UCSD-AML1 (cell line): ENCODE measurements at regions not wholly inside any gene's neighbourhood (a gene's known extent, or its start where the extent isn't known, plus 50 kb on each side); places are given as distances from the start of the nearest gene placed in this dataset.
A peak's percentile ranks its signal among the peaks of the same experiment; 100 is the strongest.
"Not testable (repeated sequence)": the region's sequence is repeated elsewhere in the genome, so short reads cannot be mapped to it uniquely, and the experiment has no call there.

ENCODE experiments used
- DNase-seq: peaks from one replicate; lab custom pipeline; 2025; ENCODE audit not compliant: unreplicated experiment; lab: John Stamatoyannopoulos, UW

GRCh38 chr1:194369060-194369459 is 1182.6 kb upstream of the B3GALT2 start:
- DNase-seq, result no peak

GRCh38 chr1:194367121-194367520 is 1180.7 kb upstream of the B3GALT2 start:
- DNase-seq, result no peak

- DNase-seq, result no peak
These were observed 1180.3 kb upstream of the B3GALT2 start for GRCh38 chr1:194366705-194367104.

- no peak for DNase-seq
These were observed 1175.9 kb upstream of the B3GALT2 start for GRCh38 chr1:194362327-194362726.

- DNase-seq, result no peak
These were observed 1175.1 kb upstream of the B3GALT2 start for GRCh38 chr1:194361374-194362131.

- DNase-seq, result peak; percentile 0
These were observed 1171.8 kb upstream of the B3GALT2 start for GRCh38 chr1:194358208-194358581.

- DNase-seq, result not testable (repeated sequence)
These were observed 1171.3 kb upstream of the B3GALT2 start for GRCh38 chr1:194357573-194358207.

- DNase-seq, result peak; percentile 0
These were observed 1169.2 kb upstream of the B3GALT2 start for GRCh38 chr1:194355488-194356106.

- DNase-seq, result no peak
These were observed 1166.7 kb upstream of the B3GALT2 start for GRCh38 chr1:194353121-194353520.

GRCh38 chr1:194347200-194347599 is 1160.8 kb upstream of the B3GALT2 start:
- no peak for DNase-seq

- DNase-seq, result peak; percentile 3
These were observed 1156.3 kb upstream of the B3GALT2 start for GRCh38 chr1:194342484-194343262.

- no peak for DNase-seq
These were observed 1155.2 kb upstream of the B3GALT2 start for GRCh38 chr1:194341587-194341986.

GRCh38 chr1:194339471-194339870 is 1153.1 kb upstream of the B3GALT2 start:
- no peak for DNase-seq

- no peak for DNase-seq
These were observed 1152.0 kb upstream of the B3GALT2 start for GRCh38 chr1:194338241-194338948.

- no peak for DNase-seq
These were observed 1146.8 kb upstream of the B3GALT2 start for GRCh38 chr1:194333240-194333639.

- no peak for DNase-seq
These were observed 1145.3 kb upstream of the B3GALT2 start for GRCh38 chr1:194331758-194332157.

- DNase-seq, result no peak
These were observed 1136.3 kb upstream of the B3GALT2 start for GRCh38 chr1:194322751-194323150.

GRCh38 chr1:194318790-194319280 is 1132.4 kb upstream of the B3GALT2 start:
- DNase-seq, result no peak

GRCh38 chr1:194309697-194310096 is 1123.3 kb upstream of the B3GALT2 start:
- no peak for DNase-seq

- no peak for DNase-seq
These were observed 1122.9 kb upstream of the B3GALT2 start for GRCh38 chr1:194309269-194309668.

GRCh38 chr1:194300776-194301175 is 1114.4 kb upstream of the B3GALT2 start:
- no peak for DNase-seq
